Upper lobe of left lung (tissue), 4 donors: ENCODE measurements at regions not wholly inside any gene's neighbourhood (a gene's known extent, or its start where the extent isn't known, plus 50 kb on each side); places are given as distances from the start of the nearest gene placed in this dataset.

Experiments used
- POLR2A ChIP-seq, 4 donors: fragments of 450-650 bp; IDR thresholded peaks; one replicate each; pipeline ENCODE4 v1.5.1; 2016 to 2017; ENCODE audit warnings: antibody characterized with exemption in 4 of 4, mild to moderate bottlenecking in 2 of 4
- POLR2AphosphoS5 ChIP-seq, 2 donors: sonication (generic); formaldehyde crosslinking; IDR thresholded peaks; one replicate each; pipeline ENCODE4 v1.5.1; 2017; ENCODE audit warnings: antibody characterized with exemption in 2 of 2
- TF ChIP-seq, protein P1 (sequence below), 6 experiments: fragments of 450-650 bp in 4 of 6; fragments of 200-600 bp in 2 of 6; sonication (generic) in 2 of 6; IDR thresholded peaks; one replicate each; pipeline ENCODE4 v1.5.1; 2016 to 2019; ENCODE audit warnings: antibody characterized with exemption in 6 of 6

DNA sequence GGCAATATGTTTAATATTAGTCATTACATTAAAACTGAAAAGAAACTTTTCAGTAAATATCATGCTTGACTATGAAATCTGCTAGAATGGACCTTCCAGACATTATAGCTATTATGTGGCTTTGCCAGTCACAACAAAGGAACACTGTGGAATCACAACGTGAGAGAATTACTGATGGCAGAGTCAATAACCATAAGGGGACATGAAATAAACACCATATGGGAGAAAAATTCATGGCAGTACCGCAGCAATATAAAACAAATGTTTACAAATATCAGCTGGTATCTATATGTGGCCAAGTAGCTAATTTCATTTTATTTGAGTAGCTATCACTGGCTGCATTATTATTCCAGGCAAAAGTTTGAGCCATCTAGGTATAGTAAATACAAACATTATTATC, 1818.6 kb downstream of the PCDH9 start:
- TF ChIP-seq, protein P1, sequence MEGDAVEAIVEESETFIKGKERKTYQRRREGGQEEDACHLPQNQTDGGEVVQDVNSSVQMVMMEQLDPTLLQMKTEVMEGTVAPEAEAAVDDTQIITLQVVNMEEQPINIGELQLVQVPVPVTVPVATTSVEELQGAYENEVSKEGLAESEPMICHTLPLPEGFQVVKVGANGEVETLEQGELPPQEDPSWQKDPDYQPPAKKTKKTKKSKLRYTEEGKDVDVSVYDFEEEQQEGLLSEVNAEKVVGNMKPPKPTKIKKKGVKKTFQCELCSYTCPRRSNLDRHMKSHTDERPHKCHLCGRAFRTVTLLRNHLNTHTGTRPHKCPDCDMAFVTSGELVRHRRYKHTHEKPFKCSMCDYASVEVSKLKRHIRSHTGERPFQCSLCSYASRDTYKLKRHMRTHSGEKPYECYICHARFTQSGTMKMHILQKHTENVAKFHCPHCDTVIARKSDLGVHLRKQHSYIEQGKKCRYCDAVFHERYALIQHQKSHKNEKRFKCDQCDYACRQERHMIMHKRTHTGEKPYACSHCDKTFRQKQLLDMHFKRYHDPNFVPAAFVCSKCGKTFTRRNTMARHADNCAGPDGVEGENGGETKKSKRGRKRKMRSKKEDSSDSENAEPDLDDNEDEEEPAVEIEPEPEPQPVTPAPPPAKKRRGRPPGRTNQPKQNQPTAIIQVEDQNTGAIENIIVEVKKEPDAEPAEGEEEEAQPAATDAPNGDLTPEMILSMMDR (IDR thresholded peaks at IDR 0.05), result no peak
- TF ChIP-seq POLR2A (IDR thresholded peaks at IDR 0.05), result no peak
- no peak for TF ChIP-seq POLR2AphosphoS5 (IDR thresholded peaks at IDR 0.05)
